ENCODE measurements at regions not wholly inside any gene's neighbourhood (a gene's known extent, or its start where the extent isn't known, plus 50 kb on each side); places are given as distances from the start of the nearest gene placed in this dataset.

DNA sequence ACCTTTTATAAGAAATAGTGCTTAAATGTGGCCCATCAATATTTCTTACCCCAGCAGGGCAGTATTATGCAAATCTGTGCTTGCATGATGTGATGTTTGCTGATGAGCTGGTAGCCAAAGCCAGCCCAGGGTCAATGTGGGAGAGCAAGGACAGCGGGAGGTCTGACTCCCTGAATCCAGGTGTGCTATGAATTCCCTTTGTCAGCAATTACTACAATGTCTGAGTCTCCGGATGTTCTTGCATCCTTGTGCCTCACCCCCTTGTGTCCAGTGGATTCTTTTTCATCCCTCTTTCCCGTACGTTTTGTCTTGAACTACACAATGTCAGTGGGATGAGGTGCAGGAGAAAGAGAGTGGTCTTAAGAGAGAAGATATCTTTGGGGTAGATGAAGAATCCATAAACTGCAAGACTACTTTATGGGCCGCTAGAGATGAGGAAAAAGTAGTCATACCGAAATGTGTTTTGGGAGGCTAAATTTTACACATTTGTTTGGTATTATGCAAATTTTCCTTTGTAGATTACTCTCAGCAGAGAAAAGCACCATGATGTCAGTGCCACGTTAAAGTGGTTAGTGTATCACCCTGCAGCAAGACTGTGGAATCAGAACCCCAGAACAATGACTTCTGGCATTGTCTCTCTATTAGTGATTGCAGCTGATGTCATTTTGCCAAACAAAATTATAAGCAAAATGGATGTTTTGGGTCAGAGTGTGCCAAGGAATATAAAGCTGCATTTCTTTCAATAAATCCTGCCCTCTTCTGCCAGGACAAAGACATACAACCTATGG lies 53.5 kb upstream of the TSHZ3 start:
- no peak for TF ChIP-seq GATA1 (IDR thresholded peaks at IDR 0.05; ENCODE audit: low read depth, low read length)
- TF ChIP-seq POLR2A (IDR thresholded peaks at IDR 0.05; ENCODE audit: low read length) = no peak
- DNase-seq = no peak

DNA sequence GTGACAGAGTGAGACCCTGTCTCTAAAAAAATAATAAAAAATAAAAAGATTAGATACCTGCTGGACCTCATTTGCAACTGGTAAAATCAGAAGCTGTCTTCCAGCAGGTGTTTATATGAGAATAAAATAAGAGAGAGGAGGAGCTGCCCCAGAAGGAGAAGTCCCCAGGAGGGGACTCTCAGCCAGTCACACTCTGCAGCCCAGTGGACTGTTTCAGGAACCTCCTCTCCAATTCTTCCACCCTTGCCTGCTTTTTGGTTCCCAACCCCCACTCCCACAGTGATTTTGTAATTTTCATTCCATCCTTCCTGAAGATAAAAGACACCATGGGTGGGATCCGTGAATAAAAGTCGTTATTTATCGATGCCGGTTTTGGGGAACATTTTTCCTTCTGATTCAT lies 56.9 kb upstream of the TSHZ3 start:
- no peak for TF ChIP-seq GATA1 (IDR thresholded peaks at IDR 0.05; ENCODE audit: low read depth, low read length)
- TF ChIP-seq POLR2A (IDR thresholded peaks at IDR 0.05; ENCODE audit: low read length) = no peak
- DNase-seq = no peak

- no peak for DNase-seq
- TF ChIP-seq GATA1 (IDR thresholded peaks at IDR 0.05; ENCODE audit: low read depth, low read length) = no peak
- TF ChIP-seq POLR2A (IDR thresholded peaks at IDR 0.05; ENCODE audit: low read length) = no peak
Observed at GRCh38 chr19:31408460-31409124, 59.4 kb upstream of the TSHZ3 start.

- no peak for DNase-seq
- no peak for TF ChIP-seq GATA1 (IDR thresholded peaks at IDR 0.05; ENCODE audit: low read depth, low read length)
- TF ChIP-seq POLR2A (IDR thresholded peaks at IDR 0.05; ENCODE audit: low read length) = no peak
Observed at GRCh38 chr19:31413353-31413752, 64.1 kb upstream of the TSHZ3 start.

DNA sequence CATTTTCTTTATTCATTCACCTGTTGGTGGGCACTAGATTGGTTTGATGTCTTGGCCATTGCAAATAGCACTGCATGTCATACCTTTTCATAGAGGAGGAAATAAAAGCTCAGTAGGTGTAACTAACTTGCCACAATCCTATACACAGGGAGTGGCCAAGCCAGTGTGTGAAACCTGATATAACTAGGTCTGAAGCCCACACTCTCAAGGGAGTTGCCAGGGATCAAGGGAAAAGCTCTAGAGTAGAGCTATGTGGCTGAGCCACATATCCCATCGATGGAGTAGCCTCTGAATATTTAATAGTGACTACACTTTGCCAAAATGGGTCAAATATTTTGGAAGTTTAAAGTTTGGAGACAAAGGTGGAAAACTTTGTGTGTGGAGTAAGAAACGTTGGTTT lies 66.1 kb upstream of the TSHZ3 start:
- TF ChIP-seq GATA1 (IDR thresholded peaks at IDR 0.05; ENCODE audit: low read depth, low read length) (no peak), POLR2A (IDR thresholded peaks at IDR 0.05; ENCODE audit: low read length) (no peak)
- no peak for DNase-seq

DNA sequence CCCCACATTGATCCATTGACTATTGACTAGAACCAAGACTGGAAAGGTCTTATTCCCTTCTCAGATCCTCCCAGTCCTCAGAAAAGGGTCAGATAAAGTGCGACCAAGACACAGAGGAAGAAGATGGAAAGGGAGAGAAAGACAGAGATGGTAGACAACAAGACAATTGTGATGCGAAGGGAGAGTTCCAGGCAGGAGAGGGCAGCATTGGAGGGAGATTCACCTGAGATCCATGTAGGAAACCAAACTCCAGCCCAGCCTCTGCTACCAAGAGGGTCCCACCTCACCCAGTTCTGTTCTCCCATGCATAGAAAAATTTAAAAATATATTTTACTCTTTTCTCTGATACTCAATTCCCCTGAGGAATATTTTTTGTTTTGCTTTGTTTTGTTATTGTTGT lies 67.3 kb upstream of the TSHZ3 start:
- DNase-seq = no peak

GRCh38 chr19:31418055-31418454 lies 68.8 kb upstream of the TSHZ3 start:
- TF ChIP-seq GATA1 (IDR thresholded peaks at IDR 0.05; ENCODE audit: low read depth, low read length) (no peak), POLR2A (IDR thresholded peaks at IDR 0.05; ENCODE audit: low read length) (no peak)
- DNase-seq = no peak

More for the DNA sequence above, 67.3 kb upstream of the TSHZ3 start:
- TF ChIP-seq GATA1 (IDR thresholded peaks at IDR 0.05; ENCODE audit: low read depth, low read length) (no peak), POLR2A (IDR thresholded peaks at IDR 0.05; ENCODE audit: low read length) (no peak)

- no peak for DNase-seq
- TF ChIP-seq GATA1 (IDR thresholded peaks at IDR 0.05; ENCODE audit: low read depth, low read length) (no peak), POLR2A (IDR thresholded peaks at IDR 0.05; ENCODE audit: low read length) (no peak)
Observed at GRCh38 chr19:31418692-31419430, 69.6 kb upstream of the TSHZ3 start.

- TF ChIP-seq GATA1 (IDR thresholded peaks at IDR 0.05; ENCODE audit: low read depth, low read length) (no peak), POLR2A (IDR thresholded peaks at IDR 0.05; ENCODE audit: low read length) (no peak)
- DNase-seq = no peak
Observed at GRCh38 chr19:31419871-31420445, 70.7 kb upstream of the TSHZ3 start.

DNA sequence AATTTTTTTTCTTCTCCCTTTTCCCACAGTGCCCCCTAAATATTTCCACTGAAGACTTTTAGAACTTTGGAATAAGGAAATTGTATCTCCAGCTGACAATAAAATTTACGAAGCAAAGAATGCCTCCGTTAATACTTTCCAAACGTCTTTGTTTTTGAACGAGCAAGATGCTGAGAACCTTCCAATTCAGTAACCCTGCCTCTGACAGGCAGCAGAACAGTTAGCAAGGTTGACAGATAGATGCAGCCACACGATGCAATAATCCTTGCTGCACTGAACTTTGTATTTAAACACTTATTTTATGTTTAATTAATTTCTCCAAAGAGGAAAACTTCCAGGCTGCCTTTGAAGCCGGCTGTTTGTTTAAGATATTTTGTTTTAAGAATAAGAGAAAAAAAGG lies 71.8 kb upstream of the TSHZ3 start:
- TF ChIP-seq POLR2A (IDR thresholded peaks at IDR 0.05; ENCODE audit: low read length) = no peak
- no peak for TF ChIP-seq GATA1 (IDR thresholded peaks at IDR 0.05; ENCODE audit: low read depth, low read length)
- DNase-seq = no peak

- DNase-seq = no peak
- TF ChIP-seq GATA1 (IDR thresholded peaks at IDR 0.05; ENCODE audit: low read depth, low read length) (no peak), POLR2A (IDR thresholded peaks at IDR 0.05; ENCODE audit: low read length) (no peak)
Observed at GRCh38 chr19:31421856-31422255, 72.6 kb upstream of the TSHZ3 start.

- no peak for TF ChIP-seq POLR2A (IDR thresholded peaks at IDR 0.05; ENCODE audit: low read length)
- TF ChIP-seq GATA1 (IDR thresholded peaks at IDR 0.05; ENCODE audit: low read depth, low read length) = no peak
Observed at GRCh38 chr19:31423896-31424295, 74.7 kb upstream of the TSHZ3 start.

DNA sequence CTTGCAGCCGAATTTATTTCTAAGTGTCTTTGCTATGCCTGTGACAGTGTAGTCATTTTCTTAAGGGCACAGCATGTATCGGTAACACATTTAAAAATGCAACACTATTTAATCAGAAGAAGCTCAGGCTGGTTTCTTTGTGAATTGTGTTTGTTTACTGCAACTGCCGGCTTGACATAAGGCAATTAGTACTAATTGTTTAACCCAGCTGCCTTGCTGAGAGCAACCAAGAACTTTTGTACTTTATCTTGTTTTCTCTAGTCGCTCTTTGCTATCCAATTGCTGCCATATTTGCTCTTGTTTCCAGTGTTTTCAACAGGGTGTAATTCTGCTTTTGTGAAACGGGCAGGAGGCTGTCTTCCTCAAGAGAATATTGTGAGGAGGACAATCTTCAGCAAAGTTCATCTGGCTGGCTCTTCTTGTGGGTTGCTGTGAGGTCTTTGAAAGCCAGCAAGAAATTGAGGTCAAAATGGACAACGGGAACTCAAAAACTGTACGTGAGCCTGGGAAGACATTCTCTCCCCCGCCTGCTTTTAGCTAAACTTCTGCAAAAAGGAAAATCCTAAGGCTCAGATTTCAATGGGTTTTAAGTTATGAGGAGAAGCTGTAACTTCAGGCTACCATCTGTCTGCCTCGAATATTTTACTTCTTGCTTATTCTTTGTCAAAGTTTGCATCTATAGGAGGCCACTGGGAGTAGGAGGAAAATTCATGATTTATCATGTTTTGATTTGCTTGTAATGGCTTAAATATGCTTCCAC lies 75.8 kb upstream of the TSHZ3 start:
- no peak for TF ChIP-seq GATA1 (IDR thresholded peaks at IDR 0.05; ENCODE audit: low read depth, low read length)
- no peak for TF ChIP-seq POLR2A (IDR thresholded peaks at IDR 0.05; ENCODE audit: low read length)

More at GRCh38 chr19:31423896-31424295, 74.7 kb upstream of the TSHZ3 start:
- no peak for DNase-seq

More for the DNA sequence above, 75.8 kb upstream of the TSHZ3 start:
- DNase-seq = no peak
